H1 (cell line): ENCODE measurements at regions not wholly inside any gene's neighbourhood (a gene's known extent, or its start where the extent isn't known, plus 50 kb on each side); places are given as distances from the start of the nearest gene placed in this dataset.
A peak's percentile ranks its signal among the peaks of the same experiment; 100 is the strongest.

Source experiments
- ASH2L ChIP-seq: fragments of 200-600, 300-600 bp; sonication (generic); IDR thresholded peaks from one replicate; pipeline ENCODE4 v1.7.1; 2017; ENCODE audit warnings: low read length
- ATF3 ChIP-seq: IDR thresholded peaks from 2 replicates; pipeline ENCODE4 v1.6.1; 2011; ENCODE audit warnings: low read depth, mild to moderate bottlenecking, low read length; ENCODE audit not compliant: insufficient read depth
- BRCA1 ChIP-seq: IDR thresholded peaks from 2 replicates; pipeline ENCODE4 v1.6.1; 2012; ENCODE audit warnings: low read depth, low read length, improper control_type of control experiment
- CBX5 ChIP-seq: fragments of 300-800, 300-1000 bp; sonication (generic); IDR thresholded peaks from 2 replicates; pipeline ENCODE4 v1.7.1; 2016; ENCODE audit warnings: antibody characterized with exemption, low read length, low read depth
- CHD2 ChIP-seq: IDR thresholded peaks from 2 replicates; pipeline ENCODE4 v1.6.1; 2012; ENCODE audit warnings: low read length, improper control_type of control experiment
- EZH2 ChIP-seq: fragments of 200-600 bp; sonication (generic); IDR thresholded peaks from 2 replicates; pipeline ENCODE4 v1.7.1; 2012; ENCODE audit warnings: low read depth, mild to moderate bottlenecking, moderate library complexity, low read length, inconsistent platforms; ENCODE audit not compliant: severe bottlenecking
- GABPA ChIP-seq: IDR thresholded peaks from 2 replicates; pipeline ENCODE4 v1.6.1; 2011; ENCODE audit warnings: mild to moderate bottlenecking, low read length, moderate library complexity, borderline replicate concordance; ENCODE audit not compliant: insufficient read depth
- KDM1A ChIP-seq: fragments of 200-600, 300-600 bp; sonication (generic); IDR thresholded peaks from 2 replicates; pipeline ENCODE4 v1.7.1; 2016; ENCODE audit warnings: mild to moderate bottlenecking, low read length, borderline replicate concordance
- MAFK ChIP-seq: IDR thresholded peaks from 2 replicates; pipeline ENCODE4 v1.6.1; 2012; ENCODE audit warnings: low read depth, mild to moderate bottlenecking, improper control_type of control experiment, low read length
- POU5F1 ChIP-seq: IDR thresholded peaks from 2 replicates; pipeline ENCODE4 v1.6.1; 2011; ENCODE audit warnings: low read depth, mild to moderate bottlenecking, low read length, moderate library complexity
- RAD21 ChIP-seq, 2 experiments: IDR thresholded peaks in 1 of 2; conservative IDR thresholded peaks in 1 of 2; 2 replicates each; pipeline ENCODE4 v1.6.1; 2011; ENCODE audit warnings: low read depth in 2 of 2, low read length in 2 of 2, improper control_type of control experiment in 1 of 2, inconsistent platforms in 1 of 2, mild to moderate bottlenecking in 1 of 2, moderate library complexity in 1 of 2
- RBBP5 ChIP-seq: IDR thresholded peaks from 2 replicates; pipeline ENCODE4 v1.7.1; 2012; ENCODE audit warnings: low read depth, mild to moderate bottlenecking, inconsistent platforms, low read length, moderate library complexity, borderline replicate concordance
- RNF2 ChIP-seq: fragments of 200-900, 300-1000 bp; sonication (generic); IDR thresholded peaks from 2 replicates; pipeline ENCODE4 v1.7.1; 2016; ENCODE audit warnings: borderline replicate concordance, low read depth, mild to moderate bottlenecking, antibody characterized with exemption, low read length; ENCODE audit not compliant: poor library complexity, severe bottlenecking; ENCODE audit errors: missing control alignments
- SIRT6 ChIP-seq: IDR thresholded peaks from one replicate; pipeline ENCODE4 v1.7.1; 2012; ENCODE audit warnings: low read length, inconsistent platforms
- SP1 ChIP-seq: IDR thresholded peaks from 2 replicates; pipeline ENCODE4 v1.6.1; 2011; ENCODE audit warnings: low read depth, low read length
- SUZ12 ChIP-seq: fragments of 200-600 bp; sonication (generic); IDR thresholded peaks from 2 replicates; pipeline ENCODE4 v1.6.1; 2012; ENCODE audit warnings: mild to moderate bottlenecking, inconsistent platforms, low read length, moderate library complexity, mixed read lengths
- TAF1 ChIP-seq: IDR thresholded peaks from 2 replicates; pipeline ENCODE4 v1.6.1; 2011; ENCODE audit warnings: mild to moderate bottlenecking, low read depth, low read length
- TEAD4 ChIP-seq: IDR thresholded peaks from 2 replicates; pipeline ENCODE4 v1.6.1; 2012; ENCODE audit warnings: low read depth, low read length, inconsistent platforms, mixed read lengths
- YY1 ChIP-seq: IDR thresholded peaks from 2 replicates; pipeline ENCODE4 v1.6.1; 2011; ENCODE audit warnings: low read depth, mild to moderate bottlenecking, low read length

GRCh38 chr2:144331674-144332355 is 188.1 kb downstream of the ZEB2 start (continued):
- no peak for TF ChIP-seq SUZ12
- no peak for TF ChIP-seq SIRT6
- peak; percentile 11; the same call in 1 of the 2 replicates for TF ChIP-seq TEAD4
- TF ChIP-seq BRCA1, result no peak
- TF ChIP-seq ATF3, result no peak
- no peak for TF ChIP-seq GABPA
- TF ChIP-seq RAD21 (IDR thresholded peaks at IDR 0.05 in 1 of 2, conservative IDR thresholded peaks at IDR 0.05 in 1 of 2; ENCODE audit: low read depth in 2 of 2, low read length in 2 of 2), result peak; percentile 36 to 40
- TF ChIP-seq KDM1A, result no peak
- TF ChIP-seq EZH2, result no peak
- no peak for TF ChIP-seq CBX5
- TF ChIP-seq ASH2L, result peak; percentile 78
- no peak for TF ChIP-seq SP1
- no peak; the same call in 1 of the 2 replicates for TF ChIP-seq TAF1
- no peak for TF ChIP-seq POU5F1
- TF ChIP-seq MAFK, result no peak
- TF ChIP-seq RNF2, result no peak
- TF ChIP-seq CHD2, result no peak
- TF ChIP-seq YY1, result no peak
- peak; percentile 91; the same call in 1 of the 2 replicates for TF ChIP-seq RBBP5
